SK-N-SH (cell line): ENCODE measurements at regions not wholly inside any gene's neighbourhood (a gene's known extent, or its start where the extent isn't known, plus 50 kb on each side); places are given as distances from the start of the nearest gene placed in this dataset.

ENCODE experiments used
- CTCF ChIA-PET: fragments of 300-600, 350-600 bp; formaldehyde crosslinking; extraction: SDS; loops from one replicate; lab custom pipeline; 2021; lab: Yijun Ruan, JAX
- POLR2A ChIA-PET: fragments of 350-600 bp; sonication (Branson Sonifier 250); formaldehyde crosslinking; extraction: SDS; loops from one replicate; lab custom pipeline; 2020; ENCODE audit warnings: antibody characterized with exemption, inconsistent platforms; lab: Yijun Ruan, JAX
- DNase-seq: peaks from one replicate; pipeline ENCODE4 v3.0.0; 2012
- H2AFZ ChIP-seq: fragments of 200-600 bp; sonication (generic); 2 replicates; pipeline ENCODE4 v1.8.1; 2016; ENCODE audit warnings: antibody characterized with exemption, mild to moderate bottlenecking, low read depth
- H3F3A ChIP-seq: fragments of 200-600 bp; sonication (generic); replicated peaks from 2 replicates; pipeline ENCODE3; 2016; ENCODE audit warnings: antibody characterized with exemption, mild to moderate bottlenecking; ENCODE audit not compliant: insufficient read depth
- H3K27ac ChIP-seq, 2 experiments: fragments of 200-500 bp in 1 of 2; fragments of 200-600 bp in 1 of 2; sonication (Bioruptor generic) in 1 of 2; sonication (generic), shearing (Covaris generic) in 1 of 2; 2 replicates each; pipeline versions ENCODE4 v1.5.1 to v1.6.1; 2014 to 2016; ENCODE audit warnings: low read depth in 2 of 2, inconsistent platforms in 1 of 2, low read length in 1 of 2, mild to moderate bottlenecking in 1 of 2, mixed read lengths in 1 of 2
- H3K27me3 ChIP-seq: fragments of 200-600 bp; sonication (generic), shearing (Covaris generic); 2 replicates; pipeline ENCODE4 v1.6.1; 2016; ENCODE audit warnings: mixed run types; ENCODE audit not compliant: insufficient read depth
- H3K36me3 ChIP-seq, 2 experiments: fragments of 200-500 bp in 1 of 2; fragments of 200-600 bp in 1 of 2; sonication (Bioruptor generic) in 1 of 2; sonication (generic) in 1 of 2; replicated peaks in 1 of 2; 2 replicates each; pipeline versions ENCODE3 to v1.5.1; 2014 to 2016; ENCODE audit warnings: low read length in 1 of 2, mild to moderate bottlenecking in 1 of 2; ENCODE audit not compliant: insufficient read depth in 2 of 2, control insufficient read depth in 1 of 2
- H3K4me1 ChIP-seq, 2 experiments: fragments of 200-500 bp in 1 of 2; fragments of 200-600 bp in 1 of 2; sonication (Bioruptor generic) in 1 of 2; sonication (generic), shearing (Covaris generic) in 1 of 2; 2 replicates each; pipeline versions ENCODE4 v1.5.1 to v1.6.1; 2014 to 2016; ENCODE audit warnings: low read depth in 1 of 2, low read length in 1 of 2, mixed run types in 1 of 2; ENCODE audit not compliant: insufficient read depth in 2 of 2, control insufficient read depth in 1 of 2
- H3K4me2 ChIP-seq: fragments of 200-600 bp; sonication (generic), shearing (Covaris generic); 2 replicates; pipeline ENCODE4 v1.6.1; 2017; ENCODE audit warnings: mixed run types
- H3K4me3 ChIP-seq, 2 experiments: fragments of 200-500 bp in 1 of 2; fragments of 200-600 bp in 1 of 2; sonication (Bioruptor generic) in 1 of 2; sonication (generic), shearing (Covaris generic) in 1 of 2; 2 replicates each; pipeline versions ENCODE4 v1.5.1 to v1.8.1; 2014 to 2016; ENCODE audit warnings: low read depth in 2 of 2, inconsistent platforms in 1 of 2, low read length in 1 of 2, mild to moderate bottlenecking in 1 of 2, mixed read lengths in 1 of 2, moderate library complexity in 1 of 2
- H3K79me2 ChIP-seq: fragments of 200-600 bp; sonication (generic); 2 replicates; pipeline ENCODE4 v1.8.1; 2017; ENCODE audit warnings: mild to moderate bottlenecking; ENCODE audit not compliant: insufficient read depth
- H3K9ac ChIP-seq: fragments of 200-600 bp; sonication (generic); 2 replicates; pipeline ENCODE4 v1.6.1; 2017; ENCODE audit warnings: mixed run types
- H3K9me2 ChIP-seq: fragments of 200-600 bp; sonication (generic); 2 replicates; pipeline ENCODE4 v1.6.1; 2017; ENCODE audit warnings: mixed run types
- H3K9me3 ChIP-seq: fragments of 200-600 bp; sonication (generic); 2 replicates; pipeline ENCODE4 v1.6.1; 2017; ENCODE audit warnings: mixed run types, mild to moderate bottlenecking, moderate library complexity
- H4K20me1 ChIP-seq: fragments of 200-600 bp; sonication (generic); 2 replicates; pipeline ENCODE4 v1.6.1; 2017; ENCODE audit warnings: mild to moderate bottlenecking, mixed run types; ENCODE audit not compliant: insufficient read depth
- ELF1 ChIP-seq: IDR thresholded peaks from 2 replicates; pipeline ENCODE4 v1.4.0; 2012
- EP300 ChIP-seq, 2 experiments: IDR thresholded peaks; 2 replicates each; pipeline versions ENCODE4 v1.4.0 to v1.6.1; 2012; ENCODE audit warnings: borderline replicate concordance in 1 of 2, low read depth in 1 of 2, low read length in 1 of 2
- FOXJ3 ChIP-seq: sonication (generic); formaldehyde crosslinking; IDR thresholded peaks from 2 replicates; pipeline ENCODE4 v1.5.1; 2020; ENCODE audit warnings: mild to moderate bottlenecking, missing genetic modification reagents
- FOXM1 ChIP-seq: IDR thresholded peaks from 2 replicates; pipeline ENCODE4 v1.4.0; 2012; ENCODE audit warnings: low read depth, mild to moderate bottlenecking
- GABPA ChIP-seq: IDR thresholded peaks from 2 replicates; pipeline ENCODE4 v1.4.0; 2012; ENCODE audit warnings: low read depth, mild to moderate bottlenecking
- POLR2AphosphoS5 ChIP-seq: IDR thresholded peaks from 2 replicates; pipeline ENCODE4 v1.6.1; 2012; ENCODE audit warnings: low read depth, low read length
- RFX5 ChIP-seq: IDR thresholded peaks from 2 replicates; pipeline ENCODE4 v1.6.1; 2012; ENCODE audit warnings: mild to moderate bottlenecking, improper control_type of control experiment, low read length
- RXRA ChIP-seq: IDR thresholded peaks from 2 replicates; pipeline ENCODE4 v1.4.0; 2012; ENCODE audit warnings: low read depth, mild to moderate bottlenecking, borderline replicate concordance
- TCF12 ChIP-seq: IDR thresholded peaks from 2 replicates; pipeline ENCODE4 v1.4.0; 2012
- TEAD4 ChIP-seq: IDR thresholded peaks from 2 replicates; pipeline ENCODE4 v1.4.0; 2012; ENCODE audit warnings: mild to moderate bottlenecking, borderline replicate concordance; ENCODE audit not compliant: insufficient read depth
- WGBS: methylation state at CpG from one replicate; pipeline ENCODE4 v1.1.6; 2017; ENCODE audit warnings: low lambda C conversion rate; 5-methylcytosine and 5-hydroxymethylcytosine counted together
- TF ChIP-seq, protein P1 (sequence below): IDR thresholded peaks from 2 replicates; pipeline ENCODE4 v1.4.0; 2012; ENCODE audit warnings: low read depth, borderline replicate concordance
- TF ChIP-seq, protein P2 (sequence below): IDR thresholded peaks from 2 replicates; pipeline ENCODE4 v1.4.0; 2012; ENCODE audit warnings: low read depth
- TF ChIP-seq, protein P3 (sequence below): fragments of 150-350 bp; IDR thresholded peaks from 2 replicates; pipeline ENCODE4 v1.6.1; 2016; ENCODE audit warnings: mild to moderate bottlenecking, low read depth, low read length
- TF ChIP-seq, protein P4 (sequence below): IDR thresholded peaks from 2 replicates; pipeline ENCODE4 v1.4.0; 2012; ENCODE audit warnings: low read depth, borderline replicate concordance
- TF ChIP-seq, protein P5 (sequence below): IDR thresholded peaks from 2 replicates; pipeline ENCODE4 v1.6.1; 2012; ENCODE audit warnings: mild to moderate bottlenecking, low read depth, low read length, moderate library complexity

DNA sequence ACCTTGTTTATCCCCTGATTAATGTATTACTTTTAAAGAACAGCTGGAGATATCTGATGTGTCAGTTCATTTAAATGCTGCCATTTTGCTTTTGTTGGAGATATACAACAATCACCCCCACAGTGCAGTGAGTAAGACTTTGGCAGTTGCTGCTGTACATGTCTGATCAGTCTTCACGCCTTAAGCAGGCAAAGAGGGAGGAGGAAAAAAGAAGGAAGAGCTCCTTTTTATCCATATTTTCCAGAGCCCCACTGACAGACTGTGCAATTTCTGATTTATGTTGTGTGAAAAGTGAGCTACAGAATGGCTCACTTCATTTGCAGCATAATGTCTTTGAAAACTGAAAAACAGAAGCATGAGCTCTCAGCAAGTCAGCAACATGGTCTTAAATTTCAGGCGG lies 319.7 kb upstream of the LRIG3 start:
- ChIA-PET CTCF (no interaction called here), POLR2A (no interaction called here)
- no peak overlapping the region for H3K9ac ChIP-seq
- no peak overlapping the region for H3K27ac ChIP-seq
- H3K36me3 ChIP-seq = no peaks in the 10 kb centered on the region
- no peak overlapping the region for H3K4me2 ChIP-seq
- H3K4me1 ChIP-seq = no peaks in the 10 kb centered on the region
- no peaks in the 10 kb centered on the region for H4K20me1 ChIP-seq
- no peak for DNase-seq
- TF ChIP-seq FOXJ3 (CRISPR knock-in tag) = no peak
- TF ChIP-seq, protein P1, sequence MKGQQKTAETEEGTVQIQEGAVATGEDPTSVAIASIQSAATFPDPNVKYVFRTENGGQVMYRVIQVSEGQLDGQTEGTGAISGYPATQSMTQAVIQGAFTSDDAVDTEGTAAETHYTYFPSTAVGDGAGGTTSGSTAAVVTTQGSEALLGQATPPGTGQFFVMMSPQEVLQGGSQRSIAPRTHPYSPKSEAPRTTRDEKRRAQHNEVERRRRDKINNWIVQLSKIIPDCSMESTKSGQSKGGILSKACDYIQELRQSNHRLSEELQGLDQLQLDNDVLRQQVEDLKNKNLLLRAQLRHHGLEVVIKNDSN = no peak
- no peak for TF ChIP-seq GABPA
- TF ChIP-seq, protein P2, sequence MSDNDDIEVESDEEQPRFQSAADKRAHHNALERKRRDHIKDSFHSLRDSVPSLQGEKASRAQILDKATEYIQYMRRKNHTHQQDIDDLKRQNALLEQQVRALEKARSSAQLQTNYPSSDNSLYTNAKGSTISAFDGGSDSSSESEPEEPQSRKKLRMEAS = no peak
- TF ChIP-seq ELF1 = no peak
- TF ChIP-seq, protein P3, sequence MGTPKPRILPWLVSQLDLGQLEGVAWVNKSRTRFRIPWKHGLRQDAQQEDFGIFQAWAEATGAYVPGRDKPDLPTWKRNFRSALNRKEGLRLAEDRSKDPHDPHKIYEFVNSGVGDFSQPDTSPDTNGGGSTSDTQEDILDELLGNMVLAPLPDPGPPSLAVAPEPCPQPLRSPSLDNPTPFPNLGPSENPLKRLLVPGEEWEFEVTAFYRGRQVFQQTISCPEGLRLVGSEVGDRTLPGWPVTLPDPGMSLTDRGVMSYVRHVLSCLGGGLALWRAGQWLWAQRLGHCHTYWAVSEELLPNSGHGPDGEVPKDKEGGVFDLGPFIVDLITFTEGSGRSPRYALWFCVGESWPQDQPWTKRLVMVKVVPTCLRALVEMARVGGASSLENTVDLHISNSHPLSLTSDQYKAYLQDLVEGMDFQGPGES = no peak
- TF ChIP-seq TCF12 = no peak
- TF ChIP-seq TEAD4 = no peak
- TF ChIP-seq RFX5 = no peak
- no peak for TF ChIP-seq POLR2AphosphoS5
- no peak for TF ChIP-seq FOXM1
- H3K4me3 ChIP-seq = no peak overlapping the region
- H3F3A ChIP-seq = no peaks in the 10 kb centered on the region
- no peaks in the 10 kb centered on the region for H3K9me3 ChIP-seq
- no peak overlapping the region for H2AFZ ChIP-seq
- no peaks in the 10 kb centered on the region for H3K79me2 ChIP-seq
- WGBS = 6% methylated on average over 2 of the region's 2 CpGs
- H3K9me2 ChIP-seq = no peaks in the 10 kb centered on the region
- no peaks in the 10 kb centered on the region for H3K27me3 ChIP-seq

DNA sequence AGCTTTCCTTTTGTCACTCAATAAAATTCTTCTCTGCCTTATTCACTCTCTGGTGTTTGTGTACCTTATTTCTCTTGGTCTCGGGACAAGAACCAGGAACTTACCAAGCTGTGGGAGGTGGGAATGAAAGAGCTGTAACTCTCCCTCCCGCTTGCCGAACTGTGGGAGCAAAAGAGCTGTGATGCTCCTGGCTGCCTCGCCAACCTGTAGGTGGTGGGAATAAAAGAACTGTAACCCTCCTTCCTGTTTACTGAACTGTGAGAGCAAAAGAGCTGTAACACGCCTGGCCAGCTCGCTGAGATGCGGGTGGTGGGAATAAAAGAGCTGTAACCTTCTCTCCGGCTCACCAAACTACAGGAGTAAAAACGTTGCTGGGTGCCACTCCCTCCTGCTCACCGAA lies 314.1 kb upstream of the LRIG3 start:
- Histone ChIP-seq H3K4me1 (no peaks in the 10 kb centered on the region), H3K4me3 (no peak overlapping the region), H3K9ac (no peak overlapping the region), H3K9me3 (no peaks in the 10 kb centered on the region), H3K4me2 (no peak overlapping the region), H3K9me2 (no peaks in the 10 kb centered on the region), H4K20me1 (no peaks in the 10 kb centered on the region), H3F3A (no peaks in the 10 kb centered on the region), H3K27ac (no peak overlapping the region), H2AFZ (no peak overlapping the region), H3K27me3 (no peaks in the 10 kb centered on the region)
- DNase-seq = no peak
- 2% methylated on average over 10 of the region's 10 CpGs for WGBS
- ChIA-PET CTCF (no interaction called here), POLR2A (no interaction called here)
- TF ChIP-seq FOXM1 (no peak), FOXJ3 (CRISPR knock-in tag) (no peak), EP300 (IDR thresholded peaks at IDR 0.05; ENCODE audit: borderline replicate concordance in 1 of 2, low read depth in 1 of 2, low read length in 1 of 2) (no peak), TEAD4 (no peak), RFX5 (no peak), GABPA (no peak), TCF12 (no peak), RXRA (no peak)
- TF ChIP-seq, protein P1 = no peak
- TF ChIP-seq, protein P4, sequence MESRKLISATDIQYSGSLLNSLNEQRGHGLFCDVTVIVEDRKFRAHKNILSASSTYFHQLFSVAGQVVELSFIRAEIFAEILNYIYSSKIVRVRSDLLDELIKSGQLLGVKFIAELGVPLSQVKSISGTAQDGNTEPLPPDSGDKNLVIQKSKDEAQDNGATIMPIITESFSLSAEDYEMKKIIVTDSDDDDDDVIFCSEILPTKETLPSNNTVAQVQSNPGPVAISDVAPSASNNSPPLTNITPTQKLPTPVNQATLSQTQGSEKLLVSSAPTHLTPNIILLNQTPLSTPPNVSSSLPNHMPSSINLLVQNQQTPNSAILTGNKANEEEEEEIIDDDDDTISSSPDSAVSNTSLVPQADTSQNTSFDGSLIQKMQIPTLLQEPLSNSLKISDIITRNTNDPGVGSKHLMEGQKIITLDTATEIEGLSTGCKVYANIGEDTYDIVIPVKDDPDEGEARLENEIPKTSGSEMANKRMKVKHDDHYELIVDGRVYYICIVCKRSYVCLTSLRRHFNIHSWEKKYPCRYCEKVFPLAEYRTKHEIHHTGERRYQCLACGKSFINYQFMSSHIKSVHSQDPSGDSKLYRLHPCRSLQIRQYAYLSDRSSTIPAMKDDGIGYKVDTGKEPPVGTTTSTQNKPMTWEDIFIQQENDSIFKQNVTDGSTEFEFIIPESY = no peak
- TF ChIP-seq, protein P2 = no peak
- TF ChIP-seq, protein P5, sequence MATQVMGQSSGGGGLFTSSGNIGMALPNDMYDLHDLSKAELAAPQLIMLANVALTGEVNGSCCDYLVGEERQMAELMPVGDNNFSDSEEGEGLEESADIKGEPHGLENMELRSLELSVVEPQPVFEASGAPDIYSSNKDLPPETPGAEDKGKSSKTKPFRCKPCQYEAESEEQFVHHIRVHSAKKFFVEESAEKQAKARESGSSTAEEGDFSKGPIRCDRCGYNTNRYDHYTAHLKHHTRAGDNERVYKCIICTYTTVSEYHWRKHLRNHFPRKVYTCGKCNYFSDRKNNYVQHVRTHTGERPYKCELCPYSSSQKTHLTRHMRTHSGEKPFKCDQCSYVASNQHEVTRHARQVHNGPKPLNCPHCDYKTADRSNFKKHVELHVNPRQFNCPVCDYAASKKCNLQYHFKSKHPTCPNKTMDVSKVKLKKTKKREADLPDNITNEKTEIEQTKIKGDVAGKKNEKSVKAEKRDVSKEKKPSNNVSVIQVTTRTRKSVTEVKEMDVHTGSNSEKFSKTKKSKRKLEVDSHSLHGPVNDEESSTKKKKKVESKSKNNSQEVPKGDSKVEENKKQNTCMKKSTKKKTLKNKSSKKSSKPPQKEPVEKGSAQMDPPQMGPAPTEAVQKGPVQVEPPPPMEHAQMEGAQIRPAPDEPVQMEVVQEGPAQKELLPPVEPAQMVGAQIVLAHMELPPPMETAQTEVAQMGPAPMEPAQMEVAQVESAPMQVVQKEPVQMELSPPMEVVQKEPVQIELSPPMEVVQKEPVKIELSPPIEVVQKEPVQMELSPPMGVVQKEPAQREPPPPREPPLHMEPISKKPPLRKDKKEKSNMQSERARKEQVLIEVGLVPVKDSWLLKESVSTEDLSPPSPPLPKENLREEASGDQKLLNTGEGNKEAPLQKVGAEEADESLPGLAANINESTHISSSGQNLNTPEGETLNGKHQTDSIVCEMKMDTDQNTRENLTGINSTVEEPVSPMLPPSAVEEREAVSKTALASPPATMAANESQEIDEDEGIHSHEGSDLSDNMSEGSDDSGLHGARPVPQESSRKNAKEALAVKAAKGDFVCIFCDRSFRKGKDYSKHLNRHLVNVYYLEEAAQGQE = no peak
- TF ChIP-seq, all 33 proteins: peak for 0
- no peaks in the 10 kb centered on the region for H3K36me3 ChIP-seq
- H3K79me2 ChIP-seq = no peaks in the 10 kb centered on the region
